HG03457 (cell line): ENCODE measurements at regions not wholly inside any gene's neighbourhood (a gene's known extent, or its start where the extent isn't known, plus 50 kb on each side); places are given as distances from the start of the nearest gene placed in this dataset.

Experiments
- ATAC-seq: cut with Tn5 transposase; IDR thresholded peaks from one replicate; pipeline ENCODE4 v1.9.1; 2021; ENCODE audit warnings: moderate number of reproducible peaks; ENCODE audit not compliant: unreplicated experiment

- no peak for ATAC-seq
These were observed 153.5 kb upstream of the DMRT1 start for GRCh38 chr9:687994-688393.

DNA sequence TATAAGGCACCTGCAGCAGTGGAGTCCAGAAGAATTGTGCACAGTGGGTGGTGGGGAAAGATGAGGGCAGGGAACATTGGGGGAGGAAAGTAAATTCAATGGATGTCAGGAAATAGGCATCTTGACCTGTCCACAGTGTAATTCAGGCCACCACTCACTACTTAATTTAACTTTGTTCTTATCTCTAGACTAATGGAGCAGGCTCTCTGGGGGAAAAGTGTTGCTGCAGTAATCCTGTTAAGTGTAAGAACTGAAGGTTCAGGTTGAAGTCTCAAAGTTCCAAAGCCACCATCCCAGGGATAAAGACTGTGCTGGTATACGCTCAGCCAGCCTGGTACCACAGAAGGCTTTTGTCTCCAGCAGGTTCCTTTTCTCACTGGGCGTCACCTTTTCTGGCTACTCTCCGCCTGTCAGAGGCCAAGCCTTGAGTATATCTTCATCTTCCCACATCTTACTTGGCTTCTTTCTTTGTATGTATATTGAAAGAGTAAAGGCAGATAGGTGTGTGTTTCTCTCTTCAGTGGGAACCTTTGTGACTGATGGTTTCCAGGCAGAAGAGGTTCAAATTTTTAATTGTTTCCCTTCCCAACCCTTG is 150.9 kb upstream of the DMRT1 start:
- no peak for ATAC-seq

- ATAC-seq: no peak
These were observed 149.6 kb upstream of the DMRT1 start for GRCh38 chr9:691825-692400.

DNA sequence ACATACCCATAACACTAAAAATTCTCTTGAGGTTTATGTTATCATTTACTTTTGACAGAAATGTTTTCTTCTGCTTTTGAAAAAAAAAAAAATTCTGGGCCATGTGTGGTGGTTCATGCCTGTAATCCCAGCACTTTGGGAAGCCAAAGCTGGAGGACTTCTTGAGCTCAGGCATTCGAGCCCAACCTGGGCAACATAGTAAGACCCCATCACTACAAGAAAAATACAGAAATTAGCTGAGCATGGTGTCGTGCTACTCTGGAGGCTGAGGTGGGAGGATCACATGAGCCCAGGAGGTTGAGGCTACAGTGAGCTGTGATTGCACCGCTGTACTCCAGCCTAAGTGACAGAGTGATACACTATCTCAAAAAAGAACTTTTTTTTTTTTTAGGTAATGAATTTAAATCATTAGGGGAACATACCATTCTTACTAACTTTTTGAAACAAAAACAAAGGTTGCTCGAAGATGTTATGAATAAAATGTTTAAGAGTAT is 148.8 kb upstream of the DMRT1 start:
- ATAC-seq: no peak

GRCh38 chr9:693201-694091 is 148.1 kb upstream of the DMRT1 start:
- ATAC-seq: no peak

- ATAC-seq: no peak
These were observed 147.4 kb upstream of the DMRT1 start for GRCh38 chr9:694092-694402.

- no peak for ATAC-seq
These were observed 146.9 kb upstream of the DMRT1 start for GRCh38 chr9:694403-695154.

- ATAC-seq: no peak
These were observed 146.2 kb upstream of the DMRT1 start for GRCh38 chr9:695252-695651.

- no peak for ATAC-seq
These were observed 144.9 kb upstream of the DMRT1 start for GRCh38 chr9:696332-697323.

DNA sequence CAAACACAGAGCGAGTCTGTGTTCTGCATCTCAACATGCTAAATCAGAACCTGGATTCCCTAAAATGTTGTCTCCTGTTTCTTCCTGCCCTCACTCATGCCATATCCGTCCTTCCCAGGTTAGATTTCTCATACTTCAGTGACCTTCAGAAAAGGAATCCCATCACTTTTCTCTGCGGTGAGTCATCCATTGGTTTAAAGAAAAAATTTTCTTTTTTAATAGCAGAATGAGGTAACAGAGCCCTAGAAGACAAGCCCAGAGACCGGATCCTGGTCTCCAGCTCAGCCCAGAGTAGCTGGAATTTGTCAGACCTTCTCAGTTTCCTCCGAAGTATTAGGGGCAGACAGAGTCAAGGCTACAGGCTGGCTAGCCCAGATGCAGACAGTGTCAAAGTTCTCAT is 143.2 kb upstream of the DMRT1 start:
- ATAC-seq: no peak

GRCh38 chr9:698954-699353 is 142.5 kb upstream of the DMRT1 start:
- no peak for ATAC-seq

DNA sequence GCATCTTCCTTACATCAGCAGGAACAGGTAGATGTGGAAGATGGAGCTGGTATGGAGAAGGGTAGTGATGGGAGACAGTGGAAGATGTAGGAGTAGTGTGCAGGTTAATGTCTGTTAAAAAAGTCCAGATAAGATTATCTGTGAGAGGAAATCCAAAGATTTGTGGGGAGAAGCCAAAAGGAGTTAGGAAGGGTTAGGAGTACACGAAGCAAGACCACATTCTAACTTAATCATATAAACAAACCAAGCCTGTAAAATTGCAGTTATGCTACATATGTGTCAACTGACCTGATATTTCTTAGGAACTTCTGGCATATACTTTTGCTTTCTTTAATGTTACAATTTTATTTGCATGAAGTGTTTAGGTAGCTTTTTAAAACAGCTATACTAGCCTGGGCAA is 142.1 kb upstream of the DMRT1 start:
- no peak for ATAC-seq

- ATAC-seq: no peak
These were observed 140.9 kb upstream of the DMRT1 start for GRCh38 chr9:700365-701282.

DNA sequence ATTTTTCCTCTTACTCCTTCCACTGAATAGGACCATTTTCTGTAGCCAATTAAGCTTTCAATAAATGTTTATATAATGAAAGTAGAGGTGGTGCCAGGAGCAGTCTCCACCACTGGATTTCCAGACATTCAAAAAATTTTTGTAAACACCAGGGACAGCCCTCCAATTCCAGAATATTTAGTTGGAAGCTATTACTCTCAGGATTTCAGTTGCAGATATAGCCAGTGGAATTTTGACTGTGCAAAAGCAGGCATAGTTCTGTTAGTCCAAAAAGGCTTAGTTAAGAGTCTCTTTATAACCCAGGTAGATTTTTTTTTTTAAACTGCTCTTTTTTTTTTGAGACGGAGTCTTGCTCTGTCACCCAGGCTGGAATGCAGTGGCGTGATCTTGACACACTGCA is 138.1 kb upstream of the DMRT1 start:
- ATAC-seq: no peak

DNA sequence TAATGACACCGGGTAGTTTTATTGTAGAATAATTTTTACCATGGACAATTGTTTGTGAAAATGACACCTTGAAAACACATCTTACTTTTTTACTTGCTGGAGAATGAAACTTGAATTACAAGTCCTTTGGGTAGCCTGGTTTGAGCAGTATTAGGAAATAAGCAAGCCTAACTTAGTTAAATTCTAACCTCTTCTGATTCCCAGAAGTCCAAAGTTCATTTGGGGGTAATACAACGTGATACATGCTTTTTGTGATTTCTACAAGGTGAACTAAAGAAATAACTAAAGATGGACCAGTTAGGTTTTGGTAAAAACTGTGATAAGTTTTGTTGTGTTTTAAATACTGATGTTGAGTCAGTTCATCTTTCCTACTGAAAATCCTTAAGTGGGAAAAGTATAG is 135.4 kb upstream of the DMRT1 start:
- ATAC-seq: no peak

DNA sequence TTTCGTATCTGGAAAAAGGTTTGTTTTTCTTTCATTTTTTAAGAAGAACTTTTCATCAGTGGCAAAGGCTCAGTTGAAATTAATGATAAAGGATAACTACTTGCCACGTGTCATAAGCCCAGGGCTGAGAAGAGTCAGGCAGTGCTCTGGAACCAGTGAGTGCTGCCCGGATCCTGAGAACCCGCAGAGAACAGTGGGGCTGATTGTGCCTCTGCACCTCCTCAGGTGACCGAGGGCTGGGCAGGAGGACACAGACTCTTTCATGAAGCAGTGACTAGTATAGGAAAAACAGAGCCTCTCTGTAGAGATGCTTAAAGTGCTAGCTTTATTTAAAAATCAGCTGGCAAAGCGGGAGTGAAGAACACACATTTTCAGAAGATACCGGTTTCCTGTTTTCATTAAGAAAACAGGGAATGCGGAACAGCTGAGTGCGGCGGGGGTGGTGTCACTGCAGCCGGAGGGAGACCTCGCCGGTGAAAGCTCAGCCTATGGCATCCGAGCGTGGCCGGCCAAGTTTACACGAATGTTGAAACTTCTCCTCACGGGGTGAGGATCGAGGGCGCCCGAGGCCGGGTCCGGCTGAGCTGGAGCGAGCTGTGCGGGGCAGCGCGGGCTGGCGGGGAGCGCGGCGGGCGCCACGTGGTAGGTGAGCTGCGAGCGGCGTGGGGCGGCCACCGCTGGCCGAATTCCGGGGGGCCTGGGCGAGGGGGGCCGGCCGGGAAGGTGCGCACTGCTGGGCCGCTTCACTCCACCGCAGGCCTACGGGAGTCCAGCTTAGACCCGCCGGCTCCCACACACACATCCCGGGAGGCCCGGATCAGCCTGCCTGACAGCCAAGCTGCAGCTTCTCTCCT is 134.7 kb upstream of the DMRT1 start:
- no peak for ATAC-seq

DNA sequence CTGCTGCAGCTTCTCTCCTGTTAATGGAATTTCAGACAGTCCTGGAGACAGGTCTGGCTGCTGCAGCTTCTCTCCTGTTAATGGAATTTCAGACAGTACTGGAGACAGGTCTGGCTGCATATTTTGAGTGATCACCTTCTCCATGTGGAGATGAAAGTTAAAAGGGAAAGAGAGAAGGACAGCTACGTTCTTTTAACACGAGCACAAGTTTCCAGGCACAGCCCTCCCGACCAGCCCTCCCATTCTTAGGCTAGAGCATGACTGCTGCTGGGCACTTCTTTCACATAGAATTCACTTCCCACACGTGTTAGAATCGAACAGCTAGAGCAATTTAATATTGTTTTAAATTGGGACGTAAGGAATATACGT is 133.3 kb upstream of the DMRT1 start:
- no peak for ATAC-seq
